ENCODE measurements at regions not wholly inside any gene's neighbourhood (a gene's known extent, or its start where the extent isn't known, plus 50 kb on each side); places are given as distances from the start of the nearest gene placed in this dataset.

DNA sequence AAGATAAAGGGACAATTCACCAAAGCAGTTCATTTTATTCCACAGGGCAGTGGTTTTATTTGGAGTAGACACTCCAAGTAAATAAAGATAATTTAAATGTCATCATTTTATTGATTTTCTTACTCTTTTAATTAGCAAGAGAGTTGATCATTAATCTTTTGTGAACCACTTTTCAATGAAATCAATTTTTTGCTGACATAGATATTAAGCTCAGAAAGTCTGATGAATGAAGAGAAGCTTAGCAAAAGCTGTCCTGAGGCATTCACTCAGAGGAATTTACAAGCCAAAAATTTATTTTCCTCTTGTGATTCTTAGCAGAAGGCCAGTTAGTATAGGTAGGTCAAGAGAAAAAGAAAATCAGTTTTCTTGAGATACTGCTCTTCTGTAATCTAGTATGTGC lies 618.0 kb downstream of the CCER1 start:
- no peaks in the 10 kb centered on the region for H3K27me3 ChIP-seq (ENCODE audit: control insufficient read depth, insufficient read depth, low read length)
- no peaks in the 10 kb centered on the region for H3K36me3 ChIP-seq (ENCODE audit: insufficient read depth, low read length)
- H3K4me2 ChIP-seq (ENCODE audit: low read length) = no peak overlapping the region
- H3K4me3 ChIP-seq (ENCODE audit: low read length) = no peak overlapping the region
- no peak overlapping the region for H3K9ac ChIP-seq (ENCODE audit: low read depth, low read length)
- peaks cover 6% of the 10 kb centered on the region for H3K4me1 ChIP-seq (ENCODE audit: control insufficient read depth, insufficient read depth, low read length)
- H3K9me3 ChIP-seq (replicated peaks; ENCODE audit: low read length) = no peaks in the 10 kb centered on the region

DNA sequence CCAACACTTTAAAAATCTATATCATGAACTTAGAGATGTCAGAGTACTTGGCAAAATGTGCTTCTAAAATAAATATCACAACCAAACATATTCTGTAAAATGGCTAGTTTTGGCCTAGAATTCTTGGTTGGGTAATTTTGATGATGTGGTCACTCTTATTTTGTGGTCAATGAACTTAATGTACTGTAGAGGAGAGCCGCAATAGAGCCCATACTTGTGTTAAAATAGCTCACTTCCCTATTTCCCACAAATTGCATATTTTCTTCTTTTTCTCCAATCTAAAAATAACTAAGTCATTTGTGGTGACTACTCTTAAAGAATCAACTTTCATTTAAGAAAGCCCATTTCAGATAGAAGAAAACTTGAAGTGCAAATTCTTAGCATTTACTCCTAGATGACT lies 619.4 kb downstream of the CCER1 start:
- Histone ChIP-seq H3K4me2 (ENCODE audit: low read length) (no peak overlapping the region), H3K36me3 (ENCODE audit: insufficient read depth, low read length) (no peaks in the 10 kb centered on the region), H3K9me3 (replicated peaks; ENCODE audit: low read length) (no peaks in the 10 kb centered on the region), H3K4me3 (ENCODE audit: low read length) (no peak overlapping the region), H3K4me1 (ENCODE audit: control insufficient read depth, insufficient read depth, low read length) (peaks cover 6% of the 10 kb centered on the region), H3K27me3 (ENCODE audit: control insufficient read depth, insufficient read depth, low read length) (no peaks in the 10 kb centered on the region), H3K9ac (ENCODE audit: low read depth, low read length) (no peak overlapping the region)

GRCh38 chr12:90333939-90334338 lies 621.0 kb downstream of the CCER1 start:
- Histone ChIP-seq H3K9ac (ENCODE audit: low read depth, low read length) (no peak overlapping the region), H3K9me3 (replicated peaks; ENCODE audit: low read length) (no peaks in the 10 kb centered on the region), H3K4me3 (ENCODE audit: low read length) (no peak overlapping the region), H3K4me1 (ENCODE audit: control insufficient read depth, insufficient read depth, low read length) (peaks cover 6% of the 10 kb centered on the region), H3K36me3 (ENCODE audit: insufficient read depth, low read length) (no peaks in the 10 kb centered on the region), H3K27me3 (ENCODE audit: control insufficient read depth, insufficient read depth, low read length) (no peaks in the 10 kb centered on the region), H3K4me2 (ENCODE audit: low read length) (no peak overlapping the region)

- Histone ChIP-seq H3K9ac (ENCODE audit: low read depth, low read length) (no peak overlapping the region), H3K4me3 (ENCODE audit: low read length) (no peak overlapping the region), H3K9me3 (replicated peaks; ENCODE audit: low read length) (no peaks in the 10 kb centered on the region)
Observed at GRCh38 chr12:90333424-90333823, 621.6 kb downstream of the CCER1 start.

GRCh38 chr12:90331821-90332220 lies 623.2 kb downstream of the CCER1 start:
- Histone ChIP-seq H3K9me3 (replicated peaks; ENCODE audit: low read length) (no peaks in the 10 kb centered on the region), H3K9ac (ENCODE audit: low read depth, low read length) (no peak overlapping the region), H3K4me2 (ENCODE audit: low read length) (no peak overlapping the region), H3K4me1 (ENCODE audit: control insufficient read depth, insufficient read depth, low read length) (peaks cover 6% of the 10 kb centered on the region), H3K4me3 (ENCODE audit: low read length) (no peak overlapping the region), H3K27me3 (ENCODE audit: control insufficient read depth, insufficient read depth, low read length) (no peaks in the 10 kb centered on the region), H3K36me3 (ENCODE audit: insufficient read depth, low read length) (no peaks in the 10 kb centered on the region)

More at GRCh38 chr12:90333424-90333823, 621.6 kb downstream of the CCER1 start:
- Histone ChIP-seq H3K27me3 (ENCODE audit: control insufficient read depth, insufficient read depth, low read length) (no peaks in the 10 kb centered on the region), H3K4me2 (ENCODE audit: low read length) (no peak overlapping the region), H3K4me1 (ENCODE audit: control insufficient read depth, insufficient read depth, low read length) (peaks cover 6% of the 10 kb centered on the region), H3K36me3 (ENCODE audit: insufficient read depth, low read length) (no peaks in the 10 kb centered on the region)

- no peak overlapping the region for H3K4me3 ChIP-seq (ENCODE audit: low read length)
- H3K27me3 ChIP-seq (ENCODE audit: control insufficient read depth, insufficient read depth, low read length) = no peaks in the 10 kb centered on the region
- H3K36me3 ChIP-seq (ENCODE audit: insufficient read depth, low read length) = no peaks in the 10 kb centered on the region
- H3K4me1 ChIP-seq (ENCODE audit: control insufficient read depth, insufficient read depth, low read length) = peaks cover 6% of the 10 kb centered on the region
- no peak overlapping the region for H3K4me2 ChIP-seq (ENCODE audit: low read length)
- H3K9me3 ChIP-seq (replicated peaks; ENCODE audit: low read length) = no peaks in the 10 kb centered on the region
- no peak overlapping the region for H3K9ac ChIP-seq (ENCODE audit: low read depth, low read length)
Observed at GRCh38 chr12:90331262-90331661, 622.6 kb upstream of the ATP2B1 start.

DNA sequence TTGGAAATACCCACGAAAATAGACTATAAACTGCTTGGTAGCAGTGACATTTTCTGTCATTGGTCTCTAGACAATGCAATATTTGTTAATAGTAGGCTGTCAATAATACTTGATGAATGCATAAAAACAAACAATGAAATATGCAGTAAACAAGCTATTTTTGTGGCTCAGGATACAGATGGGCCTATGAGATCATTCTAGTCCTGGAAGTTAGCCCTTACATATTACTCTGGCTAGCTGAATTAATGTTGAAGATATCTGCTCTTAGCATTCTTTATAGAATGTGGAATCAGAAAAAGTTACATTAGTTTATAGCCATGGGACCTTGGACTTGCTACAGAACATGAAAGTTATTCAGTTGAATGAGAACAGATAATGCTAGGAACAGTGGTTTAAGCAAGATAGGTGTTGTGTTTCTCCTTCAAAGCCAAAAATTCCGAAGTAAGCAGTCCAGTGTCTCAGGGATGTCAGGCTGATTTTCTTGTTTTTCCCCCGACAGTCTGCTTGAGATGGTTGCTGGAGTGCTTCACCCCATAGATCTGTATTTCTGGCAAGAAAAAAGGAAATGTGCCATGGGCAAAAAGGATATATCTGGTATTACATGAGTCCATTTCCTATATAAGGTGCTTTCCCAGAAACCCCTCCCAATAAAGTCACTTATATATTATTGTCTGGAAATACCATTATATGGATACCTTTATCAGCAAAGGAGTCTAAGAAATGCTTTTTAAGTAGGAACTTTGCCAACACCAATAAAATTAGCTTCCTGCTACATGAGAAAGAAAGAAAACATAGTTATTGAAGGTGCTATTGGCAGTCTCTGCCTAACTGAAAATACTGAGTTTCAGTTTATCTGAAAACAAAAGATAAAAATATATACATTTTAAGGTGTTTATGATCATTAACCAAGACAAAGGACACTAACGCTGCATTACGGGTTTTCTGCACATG lies 619.4 kb upstream of the ATP2B1 start:
- H3K4me3 ChIP-seq (ENCODE audit: low read length) = no peak overlapping the region
- no peaks in the 10 kb centered on the region for H3K36me3 ChIP-seq (ENCODE audit: insufficient read depth, low read length)
- H3K4me2 ChIP-seq (ENCODE audit: low read length) = no peak overlapping the region
- H3K9ac ChIP-seq (ENCODE audit: low read depth, low read length) = no peak overlapping the region
- H3K9me3 ChIP-seq (replicated peaks; ENCODE audit: low read length) = no peaks in the 10 kb centered on the region
- H3K4me1 ChIP-seq (ENCODE audit: control insufficient read depth, insufficient read depth, low read length) = no peaks in the 10 kb centered on the region
- H3K27me3 ChIP-seq (ENCODE audit: control insufficient read depth, insufficient read depth, low read length) = no peaks in the 10 kb centered on the region

GRCh38 chr12:90323217-90323616 lies 614.6 kb upstream of the ATP2B1 start:
- no peaks in the 10 kb centered on the region for H3K9me3 ChIP-seq (replicated peaks; ENCODE audit: low read length)
- no peaks in the 10 kb centered on the region for H3K27me3 ChIP-seq (ENCODE audit: control insufficient read depth, insufficient read depth, low read length)
- H3K4me1 ChIP-seq (ENCODE audit: control insufficient read depth, insufficient read depth, low read length) = peaks cover 7% of the 10 kb centered on the region
- no peak overlapping the region for H3K9ac ChIP-seq (ENCODE audit: low read depth, low read length)
- no peak overlapping the region for H3K4me3 ChIP-seq (ENCODE audit: low read length)
- no peaks in the 10 kb centered on the region for H3K36me3 ChIP-seq (ENCODE audit: insufficient read depth, low read length)
- no peak overlapping the region for H3K4me2 ChIP-seq (ENCODE audit: low read length)

- Histone ChIP-seq H3K4me2 (ENCODE audit: low read length) (no peak overlapping the region), H3K36me3 (ENCODE audit: insufficient read depth, low read length) (no peaks in the 10 kb centered on the region), H3K9me3 (replicated peaks; ENCODE audit: low read length) (no peaks in the 10 kb centered on the region), H3K9ac (ENCODE audit: low read depth, low read length) (no peak overlapping the region), H3K4me1 (ENCODE audit: control insufficient read depth, insufficient read depth, low read length) (peaks cover 7% of the 10 kb centered on the region), H3K27me3 (ENCODE audit: control insufficient read depth, insufficient read depth, low read length) (no peaks in the 10 kb centered on the region), H3K4me3 (ENCODE audit: low read length) (no peak overlapping the region)
Observed at GRCh38 chr12:90322006-90322405, 613.4 kb upstream of the ATP2B1 start.

- H3K36me3 ChIP-seq (ENCODE audit: insufficient read depth, low read length) = no peaks in the 10 kb centered on the region
- H3K9ac ChIP-seq (ENCODE audit: low read depth, low read length) = no peak overlapping the region
- H3K4me3 ChIP-seq (ENCODE audit: low read length) = no peak overlapping the region
- peaks cover 7% of the 10 kb centered on the region for H3K4me1 ChIP-seq (ENCODE audit: control insufficient read depth, insufficient read depth, low read length)
- H3K4me2 ChIP-seq (ENCODE audit: low read length) = no peak overlapping the region
- no peaks in the 10 kb centered on the region for H3K9me3 ChIP-seq (replicated peaks; ENCODE audit: low read length)
- no peaks in the 10 kb centered on the region for H3K27me3 ChIP-seq (ENCODE audit: control insufficient read depth, insufficient read depth, low read length)
Observed at GRCh38 chr12:90321369-90321768, 612.7 kb upstream of the ATP2B1 start.

- no peak overlapping the region for H3K9ac ChIP-seq (ENCODE audit: low read depth, low read length)
- H3K4me1 ChIP-seq (ENCODE audit: control insufficient read depth, insufficient read depth, low read length) = no peaks in the 10 kb centered on the region
- H3K36me3 ChIP-seq (ENCODE audit: insufficient read depth, low read length) = no peaks in the 10 kb centered on the region
- no peak overlapping the region for H3K4me3 ChIP-seq (ENCODE audit: low read length)
- H3K9me3 ChIP-seq (replicated peaks; ENCODE audit: low read length) = no peaks in the 10 kb centered on the region
- no peak overlapping the region for H3K4me2 ChIP-seq (ENCODE audit: low read length)
- no peaks in the 10 kb centered on the region for H3K27me3 ChIP-seq (ENCODE audit: control insufficient read depth, insufficient read depth, low read length)
Observed at GRCh38 chr12:90311561-90311960, 602.9 kb upstream of the ATP2B1 start.

DNA sequence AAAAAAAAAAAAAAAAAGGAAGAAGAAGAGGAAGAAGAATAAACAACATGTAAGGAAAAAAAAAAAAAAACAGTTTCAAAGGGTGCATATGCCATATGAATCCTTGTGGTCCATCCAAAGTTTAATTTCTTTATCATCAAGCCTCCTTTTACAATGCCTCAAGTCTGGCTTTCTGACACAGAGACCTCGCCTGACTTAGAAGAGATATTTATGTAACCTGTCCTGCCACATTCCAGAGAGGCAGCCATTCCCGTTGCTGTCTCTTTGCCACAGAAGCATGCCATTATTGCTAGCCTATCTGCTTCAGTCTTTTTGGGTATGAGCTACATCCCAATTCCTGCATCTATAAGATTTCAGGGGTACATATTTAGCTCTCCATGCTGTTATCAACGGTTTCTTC lies 596.7 kb upstream of the ATP2B1 start:
- H3K4me2 ChIP-seq (ENCODE audit: low read length) = no peak overlapping the region
- no peaks in the 10 kb centered on the region for H3K36me3 ChIP-seq (ENCODE audit: insufficient read depth, low read length)
- no peaks in the 10 kb centered on the region for H3K9me3 ChIP-seq (replicated peaks; ENCODE audit: low read length)
- no peak overlapping the region for H3K9ac ChIP-seq (ENCODE audit: low read depth, low read length)
- H3K4me3 ChIP-seq (ENCODE audit: low read length) = no peak overlapping the region
- no peaks in the 10 kb centered on the region for H3K27me3 ChIP-seq (ENCODE audit: control insufficient read depth, insufficient read depth, low read length)
- H3K4me1 ChIP-seq (ENCODE audit: control insufficient read depth, insufficient read depth, low read length) = no peaks in the 10 kb centered on the region
